SKM-1 (cell line): ENCODE measurements at regions not wholly inside any gene's neighbourhood (a gene's known extent, or its start where the extent isn't known, plus 50 kb on each side); places are given as distances from the start of the nearest gene placed in this dataset.

ENCODE experiments used
- DNase-seq: peaks from one replicate; lab custom pipeline; 2025; ENCODE audit not compliant: unreplicated experiment; lab: John Stamatoyannopoulos, UW

- DNase-seq: no peak
Observed at GRCh38 chr3:64957408-64958198, 269.8 kb upstream of the ADAMTS9 start.

- no peak for DNase-seq
Observed at GRCh38 chr3:64956711-64957325, 269.0 kb upstream of the ADAMTS9 start.

- no peak for DNase-seq
Observed at GRCh38 chr3:64954995-64955636, 267.3 kb upstream of the ADAMTS9 start.

- peak; percentile 0 for DNase-seq
Observed at GRCh38 chr3:64945171-64945729, 257.4 kb upstream of the ADAMTS9 start.

- no peak for DNase-seq
Observed at GRCh38 chr3:64943866-64944265, 256.1 kb upstream of the ADAMTS9 start.

GRCh38 chr3:64940596-64941348 lies 253.0 kb upstream of the ADAMTS9 start:
- no peak for DNase-seq

GRCh38 chr3:64939747-64940450 lies 252.1 kb upstream of the ADAMTS9 start:
- DNase-seq: no peak

GRCh38 chr3:64939309-64939708 lies 251.5 kb upstream of the ADAMTS9 start:
- no peak for DNase-seq

- no peak for DNase-seq
Observed at GRCh38 chr3:64936556-64936955, 248.8 kb upstream of the ADAMTS9 start.

GRCh38 chr3:64935971-64936370 lies 248.2 kb upstream of the ADAMTS9 start:
- DNase-seq: no peak

- DNase-seq: no peak
Observed at GRCh38 chr3:64932666-64933342, 245.0 kb upstream of the ADAMTS9 start.

GRCh38 chr3:64932016-64932518 lies 244.3 kb upstream of the ADAMTS9 start:
- no peak for DNase-seq

- DNase-seq: no peak
Observed at GRCh38 chr3:64930891-64931290, 243.1 kb upstream of the ADAMTS9 start.

- DNase-seq: no peak
Observed at GRCh38 chr3:64928683-64929082, 240.9 kb upstream of the ADAMTS9 start.

- no peak for DNase-seq
Observed at GRCh38 chr3:64927689-64928088, 239.9 kb upstream of the ADAMTS9 start.

- DNase-seq: no peak
Observed at GRCh38 chr3:64925575-64925974, 237.8 kb upstream of the ADAMTS9 start.

- no peak for DNase-seq
Observed at GRCh38 chr3:64924961-64925360, 237.2 kb upstream of the ADAMTS9 start.

GRCh38 chr3:64922213-64922612 lies 234.4 kb upstream of the ADAMTS9 start:
- DNase-seq: no peak

- DNase-seq: no peak
Observed at GRCh38 chr3:64921281-64922065, 233.7 kb upstream of the ADAMTS9 start.
